ENCODE measurements at regions not wholly inside any gene's neighbourhood (a gene's known extent, or its start where the extent isn't known, plus 50 kb on each side); places are given as distances from the start of the nearest gene placed in this dataset.

DNA sequence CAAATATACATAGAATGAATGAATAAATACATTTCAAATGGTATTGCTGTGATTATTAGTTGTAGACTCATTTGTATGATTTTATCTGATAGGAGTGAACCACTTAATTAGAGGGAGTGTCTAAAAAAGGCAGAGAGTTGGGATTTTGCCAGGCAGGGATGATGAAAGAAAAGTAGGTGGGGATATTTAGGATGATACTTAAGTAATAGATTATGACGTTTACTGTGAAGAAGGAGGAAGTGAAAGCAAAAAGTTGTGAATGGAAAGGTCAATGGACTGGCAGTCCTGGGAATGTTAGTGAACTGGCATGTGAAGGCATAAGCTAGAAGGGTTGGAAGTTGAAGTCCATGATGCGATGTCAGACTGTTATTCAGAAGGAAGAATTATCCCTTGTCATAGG lies 917.1 kb downstream of the RAPGEF2 start (continued):
- TF ChIP-seq TOPORS (CRISPR knock-in tag; IDR thresholded peaks at IDR 0.05), result no peak
- TF ChIP-seq ZSCAN20 (CRISPR knock-in tag; IDR thresholded peaks at IDR 0.05; ENCODE audit: borderline replicate concordance), result no peak
- no peak for TF ChIP-seq NFKBIZ (CRISPR knock-in tag; IDR thresholded peaks at IDR 0.05)

DNA sequence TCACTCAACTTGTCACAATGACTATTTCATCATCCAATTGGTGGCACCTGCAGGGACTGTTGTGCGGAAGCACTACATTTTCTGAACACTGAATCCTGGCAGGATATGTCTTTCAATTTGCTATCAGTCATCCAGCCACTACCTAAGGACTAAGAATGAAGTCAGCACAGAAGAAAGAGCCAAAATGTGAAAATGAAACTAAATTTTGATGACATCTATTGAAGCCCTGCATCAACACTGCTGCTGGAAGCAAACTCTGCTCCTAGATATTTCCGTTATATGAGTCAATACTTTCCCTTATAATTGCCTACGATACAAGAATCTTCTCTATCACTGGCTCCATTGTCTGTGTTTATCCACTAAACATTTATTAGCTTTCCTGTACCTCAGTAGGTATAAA lies 917.9 kb downstream of the RAPGEF2 start:
- no peak overlapping the region for H3K4me2 ChIP-seq (ENCODE audit: low read depth, low read length)
- H3K9me3 ChIP-seq (ENCODE audit: low read length), result peaks cover 9% of the 10 kb centered on the region; the same call in 1 of the 2 replicates
- no peaks in the 10 kb centered on the region for H4K20me1 ChIP-seq (ENCODE audit: insufficient read depth, low read length)
- TF ChIP-seq ZNF724P (CRISPR knock-in tag; IDR thresholded peaks at IDR 0.05; ENCODE audit: borderline replicate concordance) (no peak), ZC3H4 (CRISPR knock-in tag; IDR thresholded peaks at IDR 0.05; ENCODE audit: borderline replicate concordance) (no peak), ZNF121 (CRISPR knock-in tag; IDR thresholded peaks at IDR 0.05) (no peak), TP53 (CRISPR knock-in tag; conservative IDR thresholded peaks at IDR 0.05) (no peak), ZNF232 (CRISPR knock-in tag; IDR thresholded peaks at IDR 0.05; ENCODE audit: borderline replicate concordance) (no peak), THYN1 (CRISPR knock-in tag; IDR thresholded peaks at IDR 0.05; ENCODE audit: borderline replicate concordance, low read depth) (no peak), XRCC5 (optimal IDR thresholded peaks at IDR 0.05; ENCODE audit: low read length) (no peak), ZNF207 (IDR thresholded peaks at IDR 0.05; ENCODE audit: borderline replicate concordance) (no peak)
- TF ChIP-seq, protein P1, sequence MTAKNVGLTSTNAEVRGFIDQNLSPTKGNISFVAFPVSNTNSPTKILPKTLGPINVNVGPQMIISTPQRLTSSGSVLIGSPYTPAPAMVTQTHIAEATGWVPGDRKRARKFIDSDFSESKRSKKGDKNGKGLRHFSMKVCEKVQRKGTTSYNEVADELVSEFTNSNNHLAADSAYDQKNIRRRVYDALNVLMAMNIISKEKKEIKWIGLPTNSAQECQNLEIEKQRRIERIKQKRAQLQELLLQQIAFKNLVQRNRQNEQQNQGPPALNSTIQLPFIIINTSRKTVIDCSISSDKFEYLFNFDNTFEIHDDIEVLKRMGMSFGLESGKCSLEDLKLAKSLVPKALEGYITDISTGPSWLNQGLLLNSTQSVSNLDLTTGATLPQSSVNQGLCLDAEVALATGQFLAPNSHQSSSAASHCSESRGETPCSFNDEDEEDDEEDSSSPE (CRISPR knock-in tag; IDR thresholded peaks at IDR 0.05), result no peak
- TF ChIP-seq, protein P2, sequence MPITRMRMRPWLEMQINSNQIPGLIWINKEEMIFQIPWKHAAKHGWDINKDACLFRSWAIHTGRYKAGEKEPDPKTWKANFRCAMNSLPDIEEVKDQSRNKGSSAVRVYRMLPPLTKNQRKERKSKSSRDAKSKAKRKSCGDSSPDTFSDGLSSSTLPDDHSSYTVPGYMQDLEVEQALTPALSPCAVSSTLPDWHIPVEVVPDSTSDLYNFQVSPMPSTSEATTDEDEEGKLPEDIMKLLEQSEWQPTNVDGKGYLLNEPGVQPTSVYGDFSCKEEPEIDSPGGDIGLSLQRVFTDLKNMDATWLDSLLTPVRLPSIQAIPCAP (CRISPR knock-in tag; IDR thresholded peaks at IDR 0.05; ENCODE audit: low read depth), result no peak
- TF ChIP-seq, protein P3, sequence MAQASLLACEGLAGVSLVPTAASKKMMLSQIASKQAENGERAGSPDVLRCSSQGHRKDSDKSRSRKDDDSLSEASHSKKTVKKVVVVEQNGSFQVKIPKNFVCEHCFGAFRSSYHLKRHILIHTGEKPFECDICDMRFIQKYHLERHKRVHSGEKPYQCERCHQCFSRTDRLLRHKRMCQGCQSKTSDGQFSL (CRISPR knock-in tag; IDR thresholded peaks at IDR 0.05), result no peak
- TF ChIP-seq, protein P4, sequence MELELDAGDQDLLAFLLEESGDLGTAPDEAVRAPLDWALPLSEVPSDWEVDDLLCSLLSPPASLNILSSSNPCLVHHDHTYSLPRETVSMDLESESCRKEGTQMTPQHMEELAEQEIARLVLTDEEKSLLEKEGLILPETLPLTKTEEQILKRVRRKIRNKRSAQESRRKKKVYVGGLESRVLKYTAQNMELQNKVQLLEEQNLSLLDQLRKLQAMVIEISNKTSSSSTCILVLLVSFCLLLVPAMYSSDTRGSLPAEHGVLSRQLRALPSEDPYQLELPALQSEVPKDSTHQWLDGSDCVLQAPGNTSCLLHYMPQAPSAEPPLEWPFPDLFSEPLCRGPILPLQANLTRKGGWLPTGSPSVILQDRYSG (CRISPR knock-in tag; IDR thresholded peaks at IDR 0.05), result no peak
- DNase-seq (ENCODE audit: low spot score) (no peak), ATAC-seq (no peak), FAIRE-seq (no peak)
- intact Hi-C loops (cut with micrococcal nuclease; ENCODE audit: unreplicated experiment), result no loop called here
- WGBS (ENCODE audit: low lambda C conversion rate), result 36% methylated on average over 3 of the region's 3 CpGs
- no peaks in the 10 kb centered on the region for H3K79me2 ChIP-seq (ENCODE audit: insufficient read depth, low read length)
- in situ Hi-C loops (cut with HindIII; ENCODE audit: extremely low pct_ligation_motif_present, low pct_unique_long_range_greater_than_20kb), result no loop called here
- no peaks in the 10 kb centered on the region for H3K27me3 ChIP-seq (ENCODE audit: control insufficient read depth in 1 of 2, insufficient read depth in 2 of 2, low read length in 2 of 2)
- no TSS peak for BruUV-seq (replicated peaks)
- no peaks in the 10 kb centered on the region for H3K4me1 ChIP-seq (ENCODE audit: insufficient read depth, low read length)
- no peak overlapping the region for H3K9ac ChIP-seq (ENCODE audit: insufficient read depth, low read depth, low read length)
- POLR2A ChIA-PET, result no interaction called here
- no peak overlapping the region for H2AFZ ChIP-seq (ENCODE audit: low read length)
- H3K36me3 ChIP-seq (replicated peaks in 1 of 2; ENCODE audit: control insufficient read depth in 1 of 2, insufficient read depth in 2 of 2, low read length in 2 of 2), result no peaks in the 10 kb centered on the region
- CTCF ChIA-PET (ENCODE audit: low intra/inter-chr PET ratio, low total read pairs), result no interaction called here
- no peak overlapping the region for H3K4me3 ChIP-seq (replicated peaks in 1 of 3; ENCODE audit: insufficient read depth in 1 of 3, low read depth in 2 of 3, low read length in 3 of 3)
- H3K27ac ChIP-seq (ENCODE audit: extremely low read length, insufficient read depth, low read length), result no peak overlapping the region
